HG03280 (cell line): ENCODE measurements at regions not wholly inside any gene's neighbourhood (a gene's known extent, or its start where the extent isn't known, plus 50 kb on each side); places are given as distances from the start of the nearest gene placed in this dataset.

Experiments used
- ATAC-seq: cut with Tn5 transposase; IDR thresholded peaks from one replicate; pipeline ENCODE4 v1.9.1; 2021; ENCODE audit warnings: mild to moderate bottlenecking, moderate library complexity; ENCODE audit not compliant: unreplicated experiment

GRCh38 chr5:76030343-76030742 lies 52.8 kb upstream of the SV2C start:
- ATAC-seq: no peak

DNA sequence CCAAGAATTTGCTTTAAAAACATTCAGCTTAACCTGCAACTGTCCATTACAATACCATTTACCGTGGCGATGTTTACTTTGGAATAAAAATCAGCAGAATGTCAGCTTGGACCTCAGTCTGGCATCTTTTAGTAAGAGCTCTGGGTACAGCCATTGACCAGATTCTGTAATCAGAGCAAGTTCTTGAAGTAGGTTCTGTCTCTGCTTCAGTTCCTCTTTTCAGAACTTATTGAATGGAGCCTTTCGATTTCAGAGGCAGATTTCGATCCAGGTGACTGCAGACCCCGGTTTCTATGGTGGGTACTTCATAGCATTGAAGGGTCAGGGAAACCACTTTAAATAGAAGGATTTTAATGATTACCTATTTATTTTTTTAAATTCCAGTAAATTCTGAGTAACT lies 53.4 kb upstream of the SV2C start:
- no peak for ATAC-seq

- no peak for ATAC-seq
These were observed 57.4 kb upstream of the SV2C start for GRCh38 chr5:76025790-76026189.

GRCh38 chr5:76025069-76025468 lies 58.1 kb upstream of the SV2C start:
- no peak for ATAC-seq

DNA sequence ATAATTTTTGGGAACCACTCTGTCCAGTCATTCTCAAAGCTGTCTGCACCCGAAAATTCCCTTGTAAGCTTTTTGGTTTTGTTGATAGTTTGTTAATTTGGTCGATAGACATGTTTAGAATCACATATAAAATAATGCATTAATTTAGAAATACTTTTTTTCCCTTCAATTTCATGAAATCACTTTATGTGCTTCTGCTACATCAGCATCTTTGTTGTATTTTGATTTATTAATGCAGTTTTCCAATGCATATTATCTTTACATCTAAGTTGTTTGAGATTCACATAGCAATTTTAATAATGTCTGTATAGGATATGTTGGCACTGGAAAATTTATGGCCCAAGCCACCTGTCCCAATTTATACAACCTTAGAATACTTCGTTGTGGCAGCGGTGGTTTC lies 60.6 kb upstream of the SV2C start:
- no peak for ATAC-seq

DNA sequence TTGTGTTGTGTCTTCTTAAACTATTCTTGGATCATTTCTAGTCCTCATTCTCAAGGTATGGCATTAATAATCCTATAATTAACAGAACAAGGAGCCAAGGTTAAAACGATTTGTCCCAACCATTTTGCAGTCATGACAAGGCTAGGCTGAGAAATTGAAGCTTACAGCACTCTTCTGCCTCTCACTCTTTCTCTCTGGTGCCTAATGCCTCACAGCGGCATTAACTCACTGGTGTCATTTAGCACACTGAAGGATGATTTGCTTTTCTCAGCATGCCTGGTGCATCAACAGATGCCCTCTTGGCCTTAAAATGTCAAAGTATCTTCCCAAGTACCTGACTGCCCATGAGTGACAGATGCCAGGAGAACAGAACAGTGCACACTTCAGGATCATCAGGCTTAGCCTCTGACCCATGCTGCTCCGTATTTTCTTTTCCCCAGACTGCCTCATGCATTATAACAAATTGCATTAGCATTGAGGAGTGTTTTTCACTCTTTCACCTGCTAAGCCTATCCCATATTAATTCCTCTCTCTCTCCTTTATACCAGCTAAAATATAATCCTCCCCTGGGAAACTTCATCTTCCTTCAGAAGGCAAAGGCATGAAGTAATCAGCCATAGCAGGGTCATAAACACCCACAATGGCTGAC lies 61.1 kb upstream of the SV2C start:
- no peak for ATAC-seq

DNA sequence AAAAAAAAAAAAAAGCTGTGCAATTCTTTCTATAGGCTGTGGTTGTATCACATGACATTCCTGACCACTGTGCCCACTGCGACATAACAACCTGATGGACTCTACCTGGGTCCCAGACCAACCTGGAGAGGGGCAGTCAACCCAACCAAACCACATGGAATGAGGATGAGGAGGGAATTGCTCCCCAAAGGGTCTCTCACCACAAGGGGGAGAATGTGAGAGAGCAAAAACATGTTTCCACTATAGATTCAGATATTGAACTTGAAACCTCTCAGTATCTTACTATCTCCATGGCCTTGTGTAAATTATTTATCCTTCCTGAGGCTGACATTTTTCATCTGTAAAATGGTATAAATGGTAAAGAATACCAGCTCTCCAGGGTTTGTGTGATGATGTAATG lies 66.9 kb upstream of the SV2C start:
- ATAC-seq: no peak

GRCh38 chr5:76014005-76014404 lies 69.2 kb upstream of the SV2C start:
- no peak for ATAC-seq

DNA sequence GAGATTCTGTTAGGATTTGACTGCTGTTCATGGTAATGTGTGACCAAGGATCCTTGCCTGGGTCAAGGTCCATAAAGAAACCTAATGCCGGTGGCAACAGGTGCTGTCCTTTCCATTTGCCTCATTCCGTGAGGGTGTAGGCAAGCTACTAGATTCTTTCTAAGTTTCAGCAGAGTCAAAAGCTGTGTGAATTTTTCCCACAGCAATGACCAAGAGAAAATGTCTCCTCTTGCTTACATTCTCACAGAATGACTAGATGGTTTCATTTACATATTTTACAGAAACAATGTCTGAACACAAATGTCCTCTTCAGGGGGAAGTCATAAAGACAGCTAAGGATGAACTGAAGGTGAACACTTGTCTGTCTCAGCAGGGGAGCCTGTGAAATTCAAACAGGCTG lies 75.3 kb upstream of the SV2C start:
- no peak for ATAC-seq

GRCh38 chr5:76000582-76000981 lies 82.6 kb upstream of the SV2C start:
- ATAC-seq: no peak

DNA sequence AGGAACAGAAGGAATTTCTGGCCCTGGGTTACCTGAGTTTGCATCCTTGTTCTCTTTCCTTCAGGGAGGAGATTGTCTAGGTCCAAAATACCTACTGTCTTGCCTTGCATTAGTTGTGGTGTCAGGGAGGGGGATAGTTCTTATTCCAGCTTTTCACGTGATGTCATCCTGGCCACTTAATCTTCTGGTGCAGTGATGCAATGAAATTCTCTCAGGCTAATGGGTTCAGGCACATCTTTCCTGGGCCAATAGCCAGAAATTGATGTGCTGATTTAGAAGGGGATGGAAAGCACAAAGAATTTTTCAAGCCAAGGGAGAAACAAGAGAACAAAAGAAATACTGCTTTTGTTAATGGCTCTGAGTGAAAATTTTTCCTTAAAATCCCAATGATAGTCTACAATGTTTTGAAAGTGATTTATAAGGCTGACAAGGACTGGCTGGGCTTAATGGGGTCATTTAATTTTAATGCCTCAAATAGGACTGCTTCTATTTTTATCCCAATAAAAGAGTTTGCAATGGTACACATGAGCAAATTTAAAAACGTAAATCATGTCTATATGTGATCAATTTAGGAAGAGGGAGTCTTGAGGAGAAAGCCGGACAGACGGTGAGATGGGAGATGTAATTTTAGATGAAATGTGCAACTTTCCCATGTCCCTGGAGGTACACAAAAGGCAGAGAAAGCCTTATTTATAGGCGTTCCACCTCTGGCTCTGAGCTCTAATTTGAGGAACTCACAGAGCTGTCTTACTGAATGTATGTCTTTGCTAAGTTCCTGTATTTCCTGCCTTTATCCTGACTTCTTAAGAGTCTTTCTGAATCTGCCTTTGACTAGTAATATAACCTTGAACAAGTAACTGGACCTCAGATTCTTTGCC lies 89.3 kb upstream of the SV2C start:
- no peak for ATAC-seq

- no peak for ATAC-seq
These were observed 90.0 kb upstream of the SV2C start for GRCh38 chr5:75993183-75993582.

DNA sequence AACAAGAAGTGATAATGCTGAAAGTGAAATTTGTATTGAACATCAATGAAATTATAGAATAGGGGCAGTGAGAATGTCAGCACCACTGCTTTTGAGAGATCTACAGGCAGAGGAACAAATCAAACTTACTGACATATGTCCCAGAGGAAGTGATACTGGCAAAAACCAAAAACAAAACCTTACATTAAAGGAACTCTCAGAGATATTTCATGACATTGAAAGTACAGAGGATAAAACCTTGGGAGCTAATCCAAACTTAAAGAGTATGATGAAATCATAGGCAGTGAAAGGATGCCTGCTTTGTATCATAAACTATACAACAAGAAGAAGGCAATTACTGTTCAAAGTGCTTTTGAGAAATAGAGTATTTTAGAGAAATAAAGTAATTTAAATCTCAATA lies 90.4 kb upstream of the SV2C start:
- ATAC-seq: no peak

DNA sequence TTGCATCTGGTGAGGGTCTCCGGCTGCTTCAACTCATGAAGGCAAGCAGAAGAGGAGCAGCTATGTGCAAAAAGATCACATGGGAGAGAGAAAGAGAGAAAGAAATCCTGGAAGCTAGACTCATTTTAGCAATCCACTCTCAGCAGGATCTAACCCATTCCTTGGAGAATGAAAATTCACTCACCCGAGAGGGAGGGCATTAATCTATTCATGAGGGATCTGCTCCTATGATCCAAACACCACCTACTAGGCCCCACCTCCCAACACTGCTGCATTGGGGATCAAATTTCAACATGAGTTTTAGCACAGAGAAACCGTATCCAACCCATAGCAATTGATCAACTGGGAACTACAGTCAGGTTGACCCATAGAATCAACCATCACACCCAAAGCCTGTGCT lies 98.1 kb upstream of the SV2C start:
- ATAC-seq: no peak

DNA sequence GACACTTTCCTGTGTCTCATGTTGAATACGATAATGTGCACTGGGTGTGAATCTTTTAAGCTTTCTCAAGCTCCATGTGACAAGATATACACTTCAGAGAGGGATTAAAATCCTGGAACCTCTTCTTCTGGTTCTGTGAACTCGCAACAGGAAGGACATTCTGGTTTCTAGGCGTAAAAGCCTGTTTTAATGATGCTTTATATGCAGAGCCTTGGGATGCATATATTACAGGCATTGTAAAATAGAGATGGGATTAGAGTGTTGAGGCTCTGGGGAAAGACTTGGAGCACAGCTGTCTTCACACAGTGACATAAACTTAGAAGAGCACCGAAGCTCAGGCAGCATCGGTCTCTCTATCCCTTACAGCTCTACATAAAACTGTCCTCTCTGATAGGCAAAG lies 107.7 kb upstream of the SV2C start:
- no peak for ATAC-seq

- ATAC-seq: no peak
These were observed 117.9 kb upstream of the SV2C start for GRCh38 chr5:75965292-75965691.

DNA sequence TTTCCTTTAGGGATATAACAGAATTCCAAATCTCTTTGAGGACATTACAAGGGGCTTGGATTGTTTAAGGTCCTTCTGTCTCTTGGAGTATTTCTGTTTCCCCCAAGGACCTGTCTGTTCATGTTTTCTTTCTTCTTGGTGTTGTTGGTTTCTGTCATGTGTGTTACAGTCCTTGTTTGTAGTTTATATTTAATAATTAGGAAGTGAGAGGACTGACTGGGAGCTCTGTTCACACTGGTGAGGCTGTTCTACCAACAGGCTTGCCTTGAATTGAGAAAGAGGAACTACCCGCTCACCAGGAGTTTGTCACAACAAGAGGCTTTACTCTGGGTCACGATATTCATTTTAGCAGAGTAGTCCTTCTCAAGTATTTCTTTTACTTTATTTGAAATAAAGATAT lies 119.2 kb upstream of the SV2C start:
- no peak for ATAC-seq

DNA sequence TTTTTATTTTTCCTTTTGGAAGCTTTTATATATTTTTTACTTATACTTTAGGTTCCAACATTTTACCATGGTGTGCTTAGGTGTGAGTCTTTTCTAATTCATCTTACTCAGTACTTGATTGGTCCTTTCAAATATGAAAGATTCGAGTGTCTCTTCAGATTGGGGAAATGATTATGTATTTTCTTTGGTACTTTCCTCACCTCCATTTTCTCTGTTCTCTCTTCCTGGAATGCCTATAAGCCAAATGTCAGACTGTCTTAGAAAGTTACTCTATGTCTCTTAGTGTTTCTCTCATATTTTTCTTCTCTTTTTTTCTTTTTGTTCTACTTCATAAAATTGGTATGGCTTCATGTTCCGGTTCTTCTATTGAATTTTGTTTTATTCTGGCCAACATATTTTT lies 119.6 kb upstream of the SV2C start:
- no peak for ATAC-seq

- ATAC-seq: no peak
These were observed 121.4 kb upstream of the SV2C start for GRCh38 chr5:75961818-75962217.

- no peak for ATAC-seq
These were observed 123.1 kb upstream of the SV2C start for GRCh38 chr5:75960129-75960528.

- no peak for ATAC-seq
These were observed 130.2 kb upstream of the SV2C start for GRCh38 chr5:75952963-75953362.

DNA sequence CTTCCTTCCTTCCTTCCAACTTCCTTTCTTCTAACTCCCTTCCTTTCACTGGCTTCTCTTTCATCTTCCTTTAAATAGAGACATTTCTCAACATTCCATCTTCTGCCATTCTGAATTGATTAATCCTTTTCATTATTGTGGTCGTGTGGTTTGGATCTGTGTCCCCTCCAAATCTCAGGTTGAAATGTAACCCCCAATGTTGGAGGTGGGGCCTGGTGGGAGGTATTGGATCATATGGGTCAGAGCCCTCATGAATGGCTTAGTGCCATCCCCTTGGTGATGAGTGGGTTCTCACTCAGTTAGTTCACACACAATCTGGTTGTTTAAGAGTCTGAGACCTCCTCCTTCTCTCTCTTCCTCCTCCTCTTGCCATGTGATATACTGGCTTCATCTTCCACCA lies 130.9 kb upstream of the SV2C start:
- no peak for ATAC-seq

GRCh38 chr5:75951716-75952115 lies 131.5 kb upstream of the SV2C start:
- ATAC-seq: no peak
